SU-DHL-6 (cell line): ENCODE measurements at regions not wholly inside any gene's neighbourhood (a gene's known extent, or its start where the extent isn't known, plus 50 kb on each side); places are given as distances from the start of the nearest gene placed in this dataset.

ENCODE experiments used
- H2AFZ ChIP-seq: fragments of 200-600 bp; sonication (generic); 2 replicates; pipeline ENCODE4 v1.6.1; 2014; ENCODE audit warnings: low read depth, mild to moderate bottlenecking, moderate library complexity, mixed read lengths, antibody characterized with exemption, low read length; ENCODE audit not compliant: severe bottlenecking
- H3F3A ChIP-seq: fragments of 200-600 bp; shearing (Covaris generic); 2 replicates; pipeline ENCODE4 v1.6.0; 2016; ENCODE audit warnings: antibody characterized with exemption, mild to moderate bottlenecking; ENCODE audit not compliant: insufficient read depth
- H3K27ac ChIP-seq: fragments of 200-600 bp; sonication (generic); 2 replicates; pipeline ENCODE4 v1.5.1; 2016; ENCODE audit warnings: low read depth, mild to moderate bottlenecking, low read length, moderate library complexity, mixed read lengths
- H3K27me3 ChIP-seq: fragments of 200-600 bp; sonication (generic), shearing (Covaris generic); 2 replicates; pipeline ENCODE4 v1.6.0; 2014; ENCODE audit warnings: mild to moderate bottlenecking, low read length
- H3K36me3 ChIP-seq: fragments of 200-600 bp; sonication (generic); 2 replicates; pipeline ENCODE4 v1.6.1; 2014; ENCODE audit warnings: mild to moderate bottlenecking, low read length, mixed read lengths
- H3K4me2 ChIP-seq: fragments of 300-600, 200-600 bp; shearing (Covaris generic), sonication (generic); 2 replicates; pipeline ENCODE4 v1.6.0; 2014; ENCODE audit warnings: low read length, low read depth, mild to moderate bottlenecking; ENCODE audit not compliant: poor library complexity, severe bottlenecking
- H3K4me3 ChIP-seq: fragments of 200-600 bp; sonication (generic); 2 replicates; pipeline ENCODE4 v1.5.1; 2014; ENCODE audit warnings: antibody characterized with exemption, low read length, mild to moderate bottlenecking, mixed read lengths; ENCODE audit not compliant: insufficient read depth, poor library complexity, severe bottlenecking
- H3K79me2 ChIP-seq: fragments of 200-600 bp; sonication (generic); 2 replicates; pipeline ENCODE4 v1.6.1; 2014; ENCODE audit warnings: mild to moderate bottlenecking, low read length, moderate library complexity; ENCODE audit not compliant: insufficient read depth
- H3K9ac ChIP-seq: fragments of 200-600 bp; sonication (generic); 2 replicates; pipeline ENCODE4 v1.7.0; 2014; ENCODE audit warnings: mild to moderate bottlenecking, low read length
- H3K9me2 ChIP-seq: fragments of 200-600 bp; sonication (generic); replicated peaks from 2 replicates; pipeline ENCODE4 v1.6.1; 2014; ENCODE audit warnings: low read length; ENCODE audit not compliant: insufficient read depth
- H3K9me3 ChIP-seq: fragments of 200-600 bp; sonication (generic); 2 replicates; pipeline ENCODE4 v1.6.1; 2014; ENCODE audit warnings: low read length, mixed read lengths; ENCODE audit not compliant: insufficient read depth
- H4K20me1 ChIP-seq: fragments of 200-600 bp; sonication (generic); 2 replicates; pipeline ENCODE4 v1.6.1; 2014; ENCODE audit warnings: low read depth, mild to moderate bottlenecking, antibody characterized with exemption, low read length, moderate library complexity, mixed read lengths
- CTCF ChIP-seq: fragments of 200-600 bp; sonication (generic); IDR thresholded peaks from one replicate; pipeline ENCODE4 v1.5.1; 2017; ENCODE audit warnings: antibody characterized with exemption, mild to moderate bottlenecking, low read length, moderate library complexity; ENCODE audit not compliant: insufficient read depth, poor library complexity, severe bottlenecking
- EZH2phosphoT487 ChIP-seq: fragments of 200-600 bp; sonication (generic), shearing (Covaris generic); conservative IDR thresholded peaks from 2 replicates; pipeline ENCODE4 v1.6.1; 2018; ENCODE audit warnings: mild to moderate bottlenecking, antibody characterized with exemption, low read length, moderate library complexity, mixed read lengths

- H3K36me3 ChIP-seq, result no peaks in the 10 kb centered on the region
- H3K9me2 ChIP-seq, result no peaks in the 10 kb centered on the region
- H4K20me1 ChIP-seq, result no peaks in the 10 kb centered on the region
- no peaks in the 10 kb centered on the region for H3K9me3 ChIP-seq
- no peak overlapping the region for H3K4me3 ChIP-seq
- no peak overlapping the region for H3K9ac ChIP-seq
- no peak overlapping the region for H3K27ac ChIP-seq
- no peak overlapping the region for H3K4me2 ChIP-seq
- H3K79me2 ChIP-seq, result no peaks in the 10 kb centered on the region
- no peaks in the 10 kb centered on the region for H3K27me3 ChIP-seq
- TF ChIP-seq CTCF (no peak), EZH2phosphoT487 (no peak)
- H3F3A ChIP-seq, result no peaks in the 10 kb centered on the region
- no peak overlapping the region for H2AFZ ChIP-seq
Measured at GRCh38 chr12:82619644-82620043, 67.1 kb upstream of the TMTC2 start.

GRCh38 chr12:82620917-82621316 is 65.8 kb upstream of the TMTC2 start:
- TF ChIP-seq CTCF (no peak), EZH2phosphoT487 (no peak)
- Histone ChIP-seq H3K9me3 (no peaks in the 10 kb centered on the region), H3K4me2 (no peak overlapping the region), H3F3A (no peaks in the 10 kb centered on the region), H2AFZ (no peak overlapping the region), H3K27ac (no peak overlapping the region), H3K9me2 (no peaks in the 10 kb centered on the region), H3K36me3 (no peaks in the 10 kb centered on the region), H3K27me3 (no peaks in the 10 kb centered on the region), H3K9ac (no peak overlapping the region), H4K20me1 (no peaks in the 10 kb centered on the region), H3K79me2 (no peaks in the 10 kb centered on the region), H3K4me3 (no peak overlapping the region)

- Histone ChIP-seq H3K27me3 (no peaks in the 10 kb centered on the region), H3K4me3 (no peak overlapping the region), H3K4me2 (no peak overlapping the region)
Measured at GRCh38 chr12:82625523-82625922, 61.2 kb upstream of the TMTC2 start.

More at GRCh38 chr12:82625523-82625922, 61.2 kb upstream of the TMTC2 start:
- Histone ChIP-seq H3K9me2 (no peaks in the 10 kb centered on the region), H3K27ac (no peak overlapping the region), H3K36me3 (no peaks in the 10 kb centered on the region), H3K9ac (no peak overlapping the region), H3F3A (no peaks in the 10 kb centered on the region), H2AFZ (no peak overlapping the region), H4K20me1 (no peaks in the 10 kb centered on the region), H3K9me3 (no peaks in the 10 kb centered on the region), H3K79me2 (no peaks in the 10 kb centered on the region)
- no peak for TF ChIP-seq EZH2phosphoT487
- no peak for TF ChIP-seq CTCF
